ENCODE measurements at regions not wholly inside any gene's neighbourhood (a gene's known extent, or its start where the extent isn't known, plus 50 kb on each side); places are given as distances from the start of the nearest gene placed in this dataset.

GRCh38 chr10:53430127-53430891 lies 657.7 kb upstream of the MBL2 start:
- TF ChIP-seq EP300 (IDR thresholded peaks at IDR 0.05) (no peak), CTCF (IDR thresholded peaks at IDR 0.05) (no peak), POLR2A (IDR thresholded peaks at IDR 0.05) (no peak)
